Thyroid gland (tissue), 4 donors: ENCODE measurements at regions not wholly inside any gene's neighbourhood (a gene's known extent, or its start where the extent isn't known, plus 50 kb on each side); places are given as distances from the start of the nearest gene placed in this dataset.

Experiments used
- POLR2A ChIP-seq, 2 donors: fragments of 450-650 bp; IDR thresholded peaks; one replicate each; pipeline ENCODE4 v1.6.1; 2017; ENCODE audit warnings: antibody characterized with exemption in 2 of 2, mild to moderate bottlenecking in 2 of 2, moderate library complexity in 1 of 2
- TF ChIP-seq, protein P1 (sequence below), 6 experiments: fragments of 200-600 bp in 3 of 6; fragments of 450-650 bp in 3 of 6; sonication (generic) in 3 of 6; IDR thresholded peaks; one replicate each; pipeline ENCODE4 v1.5.1; 2016 to 2019; ENCODE audit warnings: antibody characterized with exemption in 6 of 6, mild to moderate bottlenecking in 2 of 6, inconsistent platforms in 1 of 6, moderate library complexity in 1 of 6

DNA sequence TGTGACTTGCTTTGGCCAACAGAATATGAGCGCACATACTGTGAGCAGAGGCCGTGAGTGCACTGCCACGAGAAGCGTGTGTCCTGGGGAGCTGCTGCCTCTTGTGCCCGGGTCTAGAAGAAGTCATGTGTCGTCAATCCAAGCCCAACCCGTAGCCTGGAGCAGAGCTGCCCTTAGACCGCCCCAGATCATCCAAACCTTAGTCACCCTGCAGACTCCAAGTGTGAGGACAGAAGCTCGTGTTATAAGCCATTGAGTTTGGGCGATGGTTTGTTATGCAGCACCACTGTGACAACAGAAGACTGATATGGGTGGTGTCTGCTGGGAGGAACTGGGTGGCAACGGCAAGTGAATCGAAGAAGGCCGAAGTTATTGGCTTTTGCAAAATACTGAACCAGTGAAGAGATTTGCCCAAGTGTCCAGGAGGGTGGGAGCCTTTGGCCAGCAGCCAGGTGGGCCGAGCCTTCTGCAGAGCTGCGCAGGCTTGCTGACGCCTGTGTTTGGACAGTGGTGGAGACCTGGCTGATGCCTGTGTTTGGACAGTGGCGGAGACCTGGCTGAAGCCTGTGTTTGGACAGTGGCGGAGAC is 101.3 kb upstream of the SULF2 start:
- TF ChIP-seq, protein P1, sequence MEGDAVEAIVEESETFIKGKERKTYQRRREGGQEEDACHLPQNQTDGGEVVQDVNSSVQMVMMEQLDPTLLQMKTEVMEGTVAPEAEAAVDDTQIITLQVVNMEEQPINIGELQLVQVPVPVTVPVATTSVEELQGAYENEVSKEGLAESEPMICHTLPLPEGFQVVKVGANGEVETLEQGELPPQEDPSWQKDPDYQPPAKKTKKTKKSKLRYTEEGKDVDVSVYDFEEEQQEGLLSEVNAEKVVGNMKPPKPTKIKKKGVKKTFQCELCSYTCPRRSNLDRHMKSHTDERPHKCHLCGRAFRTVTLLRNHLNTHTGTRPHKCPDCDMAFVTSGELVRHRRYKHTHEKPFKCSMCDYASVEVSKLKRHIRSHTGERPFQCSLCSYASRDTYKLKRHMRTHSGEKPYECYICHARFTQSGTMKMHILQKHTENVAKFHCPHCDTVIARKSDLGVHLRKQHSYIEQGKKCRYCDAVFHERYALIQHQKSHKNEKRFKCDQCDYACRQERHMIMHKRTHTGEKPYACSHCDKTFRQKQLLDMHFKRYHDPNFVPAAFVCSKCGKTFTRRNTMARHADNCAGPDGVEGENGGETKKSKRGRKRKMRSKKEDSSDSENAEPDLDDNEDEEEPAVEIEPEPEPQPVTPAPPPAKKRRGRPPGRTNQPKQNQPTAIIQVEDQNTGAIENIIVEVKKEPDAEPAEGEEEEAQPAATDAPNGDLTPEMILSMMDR (IDR thresholded peaks at IDR 0.05), result no peak
- no peak for TF ChIP-seq POLR2A (IDR thresholded peaks at IDR 0.05)
